GM12878 (cell line): ENCODE measurements at regions not wholly inside any gene's neighbourhood (a gene's known extent, or its start where the extent isn't known, plus 50 kb on each side); places are given as distances from the start of the nearest gene placed in this dataset.

Experiments used
- ATAC-seq: fragments of 200-7000 bp; cut with Tn5 transposase; 3 replicates; pipeline ENCODE4 v1.9.1; 2020; ENCODE audit warnings: mild to moderate bottlenecking, moderate library complexity
- BruUV-seq: library from RNA; stranded (reverse); fragments of 400-500 nt; replicated peaks from 2 replicates; lab custom pipeline; 2021; lab: Mats Ljungman, UMichigan
- CTCF ChIA-PET: fragments of 300-600 bp; sonication (Branson Sonifier 250); formaldehyde crosslinking; extraction: SDS; loops from one replicate; lab custom pipeline; 2021; ENCODE audit warnings: inconsistent platforms; lab: Yijun Ruan, JAX
- POLR2A ChIA-PET: fragments of 350-600 bp; formaldehyde crosslinking; extraction: SDS; loops from one replicate; lab custom pipeline; 2021; ENCODE audit warnings: inconsistent platforms; lab: Charles Lee
- RAD21 ChIA-PET: fragments of 300-600 bp; sonication (Branson Sonifier 250); formaldehyde crosslinking; loops from one replicate; lab custom pipeline; 2023; ENCODE audit warnings: antibody characterized with exemption; ENCODE audit not compliant: unreplicated experiment; lab: Charles Lee
- SMC1A ChIA-PET: fragments of 300-600 bp; sonication (Branson Sonifier 250); formaldehyde crosslinking; loops from one replicate; lab custom pipeline; 2023; ENCODE audit not compliant: unreplicated experiment, uncharacterized antibody; lab: Charles Lee
- DNase-seq: peaks from one replicate; pipeline ENCODE4 v3.0.0-alpha.2; 2011; ENCODE audit warnings: low read depth, low spot score
- FAIRE-seq: peaks from 3 replicates; lab custom pipeline; 2011; peaks lifted over from hg19 to GRCh38; lab: Jason Lieb, UNC
- H2AFZ ChIP-seq: 2 replicates; pipeline ENCODE4 v1.6.0; 2011; ENCODE audit warnings: low read depth, low read length, control low read depth; ENCODE audit not compliant: control insufficient read depth
- H3K27ac ChIP-seq: 2 replicates; pipeline ENCODE4 v1.5.1; 2011; ENCODE audit warnings: control low read depth; ENCODE audit not compliant: control insufficient read depth, insufficient read depth
- H3K27me3 ChIP-seq, 2 experiments: replicated peaks in 1 of 2; 2 replicates each; pipeline versions ENCODE4 v1.6.0 to v1.6.1; 2011; ENCODE audit warnings: low read length in 1 of 2; ENCODE audit not compliant: control insufficient read depth in 2 of 2, insufficient read depth in 2 of 2
- H3K36me3 ChIP-seq, 2 experiments: 2 replicates each; pipeline ENCODE4 v1.5.1; 2011; ENCODE audit warnings: low read length in 1 of 2; ENCODE audit not compliant: control insufficient read depth in 2 of 2, insufficient read depth in 2 of 2
- H3K4me1 ChIP-seq: 2 replicates; pipeline ENCODE4 v1.6.1; 2011; ENCODE audit warnings: mild to moderate bottlenecking, low read length, moderate library complexity, mixed read lengths; ENCODE audit not compliant: control insufficient read depth, insufficient read depth
- H3K4me2 ChIP-seq: 2 replicates; pipeline ENCODE4 v1.6.0; 2011; ENCODE audit warnings: control low read depth; ENCODE audit not compliant: control insufficient read depth, insufficient read depth
- H3K4me3 ChIP-seq: fragments of 200-600 bp; sonication (generic); 2 replicates; pipeline ENCODE4 v1.5.1; 2016
- H3K79me2 ChIP-seq: 2 replicates; pipeline ENCODE4 v1.6.0; 2011; ENCODE audit warnings: low read length; ENCODE audit not compliant: control insufficient read depth, insufficient read depth
- H3K9ac ChIP-seq: 2 replicates; pipeline ENCODE4 v1.8.0; 2011; ENCODE audit warnings: low read length, control low read depth, mixed read lengths; ENCODE audit not compliant: control insufficient read depth, insufficient read depth
- H3K9me3 ChIP-seq: replicated peaks from 3 replicates; pipeline ENCODE4 v1.5.1; 2011; ENCODE audit warnings: mild to moderate bottlenecking, low read length; ENCODE audit not compliant: control insufficient read depth, insufficient read depth
- H4K20me1 ChIP-seq: 2 replicates; pipeline ENCODE4 v1.6.0; 2011; ENCODE audit not compliant: control insufficient read depth, insufficient read depth
- BHLHE40 ChIP-seq, 2 experiments: fragments of 450-650 bp in 1 of 2; IDR thresholded peaks; 2 replicates each; pipeline ENCODE4 v1.6.1; 2011 to 2017; ENCODE audit warnings: low read depth in 2 of 2, borderline replicate concordance in 1 of 2, improper control_type of control experiment in 1 of 2, low read length in 1 of 2, mild to moderate bottlenecking in 1 of 2
- CHD4 ChIP-seq: fragments of 200-600 bp; sonication (generic); IDR thresholded peaks from 2 replicates; pipeline ENCODE4 v1.6.1; 2016; ENCODE audit warnings: mild to moderate bottlenecking
- CREM ChIP-seq: IDR thresholded peaks from 2 replicates; pipeline ENCODE4 v1.6.1; 2014; ENCODE audit warnings: antibody characterized with exemption, low read depth
- DPF2 ChIP-seq: fragments of 450-650 bp; IDR thresholded peaks from 2 replicates; pipeline ENCODE4 v1.6.1; 2017; ENCODE audit warnings: mild to moderate bottlenecking
- MTA2 ChIP-seq: fragments of 450-650 bp; IDR thresholded peaks from 2 replicates; pipeline ENCODE4 v1.6.1; 2016; ENCODE audit warnings: low read depth, mild to moderate bottlenecking, moderate library complexity
- POU2F2 ChIP-seq: IDR thresholded peaks from 3 replicates; pipeline ENCODE4 v1.6.1; 2011; ENCODE audit warnings: low read depth, mild to moderate bottlenecking, low read length, borderline replicate concordance
- WGBS: methylation state at CpG from one replicate; pipeline ENCODE4 v1.1.6; 2016; ENCODE audit warnings: low lambda C conversion rate; ENCODE audit not compliant: insufficient replicate concordance, insufficient coverage; ENCODE audit errors: missing lambda C conversion rate; 5-methylcytosine and 5-hydroxymethylcytosine counted together
- in situ Hi-C: fragments of 300-500 bp; cut with MboI; formaldehyde crosslinking; loops from 9 replicates; pipeline ENCODE4 v1.14.3; 2018; ENCODE audit warnings: mixed read lengths
- intact Hi-C: fragments of 100-400 bp; cut with micrococcal nuclease; formaldehyde crosslinking; loops from one replicate; pipeline ENCODE4 v1.14.2; 2022; ENCODE audit not compliant: unreplicated experiment

GRCh38 chr18:60585670-60586069 is 213.1 kb upstream of the MC4R start:
- POLR2A ChIA-PET, result no interaction called here
- DNase-seq (no peak), ATAC-seq (peak; percentile 73), FAIRE-seq (no peak)
- SMC1A ChIA-PET, result interaction anchor here (1.1 kb wide), 1 partner anchor 10 kb away, joined by 3 read pairs; no protein-coding TSS in a partner anchor
- CTCF ChIA-PET, result no interaction called here
- Histone ChIP-seq H3K4me2 (no peak overlapping the region), H3K9me3 (no peaks in the 10 kb centered on the region), H3K4me3 (no peak overlapping the region), H3K9ac (no peak overlapping the region), H3K4me1 (no peaks in the 10 kb centered on the region), H3K79me2 (no peaks in the 10 kb centered on the region), H3K27me3 (no peaks in the 10 kb centered on the region), H3K36me3 (no peaks in the 10 kb centered on the region), H3K27ac (no peak overlapping the region), H2AFZ (no peak overlapping the region), H4K20me1 (no peaks in the 10 kb centered on the region)
- intact Hi-C loops (no loop called here), in situ Hi-C loops (no loop called here)
- peak; percentile 43; the same call in 1 of the 2 replicates for TF ChIP-seq MTA2
- no peak for TF ChIP-seq POU2F2
- no TSS peak for BruUV-seq
- RAD21 ChIA-PET, result no interaction called here

- ChIA-PET RAD21 (no interaction called here), SMC1A (interaction anchor here (0.7 kb wide), 1 partner anchor 539 kb away, joined by 3 read pairs; no protein-coding TSS in a partner anchor)
- no peak for FAIRE-seq
Observed at GRCh38 chr18:60593249-60593648, 220.7 kb upstream of the MC4R start.

More at GRCh38 chr18:60593249-60593648, 220.7 kb upstream of the MC4R start:
- Histone ChIP-seq H3K79me2 (no peaks in the 10 kb centered on the region), H2AFZ (no peak overlapping the region), H3K36me3 (no peaks in the 10 kb centered on the region), H3K4me1 (no peaks in the 10 kb centered on the region), H3K9ac (no peak overlapping the region), H3K4me2 (no peak overlapping the region), H3K27me3 (no peaks in the 10 kb centered on the region), H3K4me3 (no peak overlapping the region), H3K9me3 (no peaks in the 10 kb centered on the region), H3K27ac (no peak overlapping the region), H4K20me1 (no peaks in the 10 kb centered on the region)
- in situ Hi-C loops, result no loop called here
- POLR2A ChIA-PET, result no interaction called here
- ATAC-seq (no peak), DNase-seq (no peak)
- CTCF ChIA-PET, result no interaction called here
- BruUV-seq, result no TSS peak
- WGBS, result 0% methylated on average over 5 of the region's 5 CpGs
- intact Hi-C loops, result no loop called here
- TF ChIP-seq DPF2 (no peak), CHD4 (no peak), BHLHE40 (IDR thresholded peaks at IDR 0.05; ENCODE audit: borderline replicate concordance in 1 of 2, low read depth in 2 of 2, low read length in 1 of 2) (no peak), CREM (no peak)
- TF ChIP-seq, all 136 proteins: peak for 0
